A673 (cell line): ENCODE measurements at regions not wholly inside any gene's neighbourhood (a gene's known extent, or its start where the extent isn't known, plus 50 kb on each side); places are given as distances from the start of the nearest gene placed in this dataset.

Experiments used
- BruUV-seq: library from RNA; stranded (reverse); fragments of 400-500 nt; replicated peaks from 2 replicates; lab custom pipeline; 2021; lab: Mats Ljungman, UMichigan
- CTCF ChIA-PET: fragments of 300-600 bp; sonication (Branson Sonifier 250); formaldehyde crosslinking; loops from one replicate; lab custom pipeline; 2022; ENCODE audit warnings: antibody characterized with exemption; lab: Charles Lee
- POLR2A ChIA-PET: fragments of 300-600 bp; sonication (Branson Sonifier 250); formaldehyde crosslinking; loops from one replicate; lab custom pipeline; 2022; ENCODE audit warnings: antibody characterized with exemption; ENCODE audit not compliant: low non-redundant PET; lab: Charles Lee
- DNase-seq: peaks from one replicate; pipeline ENCODE4 v3.0.0-alpha.2; 2015; ENCODE audit warnings: low spot score
- H3K27ac ChIP-seq: fragments of 200-600 bp; sonication (generic); 2 replicates; pipeline ENCODE4 v1.5.1; 2016; ENCODE audit warnings: mixed run types, low read depth, mild to moderate bottlenecking, mixed read lengths, antibody characterized with exemption, low read length; ENCODE audit not compliant: poor library complexity, severe bottlenecking
- H3K27me3 ChIP-seq: fragments of 200-600 bp; sonication (generic); replicated peaks from 2 replicates; pipeline ENCODE4 v1.6.1; 2017; ENCODE audit warnings: mixed run types, low read depth, mild to moderate bottlenecking, mixed read lengths, antibody characterized with exemption, low read length; ENCODE audit not compliant: insufficient read depth, poor library complexity
- H3K36me3 ChIP-seq: fragments of 200-600 bp; sonication (generic); 2 replicates; pipeline ENCODE4 v1.6.1; 2016; ENCODE audit warnings: mixed run types, mild to moderate bottlenecking, mixed read lengths, antibody characterized with exemption, low read length; ENCODE audit not compliant: insufficient read depth, poor library complexity, severe bottlenecking
- H3K4me1 ChIP-seq: fragments of 200-600 bp; sonication (generic); 2 replicates; pipeline ENCODE4 v1.6.1; 2017; ENCODE audit warnings: mixed run types, mild to moderate bottlenecking, mixed read lengths, antibody characterized with exemption, low read length; ENCODE audit not compliant: insufficient read depth, poor library complexity, severe bottlenecking
- H3K4me3 ChIP-seq: fragments of 200-600 bp; sonication (generic); 2 replicates; pipeline ENCODE4 v1.5.1; 2016; ENCODE audit warnings: low read depth, mixed run types, mild to moderate bottlenecking, mixed read lengths, low read length; ENCODE audit not compliant: poor library complexity, severe bottlenecking
- H3K9me3 ChIP-seq: fragments of 200-600 bp; sonication (generic); 2 replicates; pipeline ENCODE4 v1.6.1; 2016; ENCODE audit warnings: mixed run types, low read depth, mild to moderate bottlenecking, mixed read lengths, antibody characterized with exemption, low read length; ENCODE audit not compliant: poor library complexity, severe bottlenecking
- CTCF ChIP-seq: fragments of 300-800, 200-600 bp; sonication (generic); conservative IDR thresholded peaks from 2 replicates; pipeline ENCODE4 v1.5.1; 2017; ENCODE audit warnings: low read depth, mild to moderate bottlenecking, antibody characterized with exemption, low read length, moderate library complexity, mixed read lengths
- EZH2 ChIP-seq: fragments of 200-600 bp; sonication (generic); IDR thresholded peaks from 2 replicates; pipeline ENCODE4 v1.6.1; 2017; ENCODE audit warnings: borderline replicate concordance, low read depth, mild to moderate bottlenecking, mixed read lengths, antibody characterized with exemption, low read length; ENCODE audit not compliant: poor library complexity, severe bottlenecking
- intact Hi-C: fragments of 100-400 bp; cut with micrococcal nuclease; formaldehyde crosslinking; loops from one replicate; pipeline ENCODE4 v1.10.0; 2022; ENCODE audit not compliant: unreplicated experiment

GRCh38 chr4:81605271-81605670 is 133.6 kb upstream of the RASGEF1B start:
- no peaks in the 10 kb centered on the region for H3K27me3 ChIP-seq
- ChIA-PET POLR2A (no interaction called here), CTCF (no interaction called here)
- BruUV-seq = no TSS peak
- no peak for DNase-seq
- H3K4me1 ChIP-seq = no peaks in the 10 kb centered on the region
- intact Hi-C loops = no loop called here
- no peak for TF ChIP-seq EZH2
- no peak for TF ChIP-seq CTCF
- no peaks in the 10 kb centered on the region for H3K9me3 ChIP-seq
- no peak overlapping the region for H3K27ac ChIP-seq
- no peak overlapping the region for H3K4me3 ChIP-seq
- H3K36me3 ChIP-seq = no peaks in the 10 kb centered on the region

- ChIA-PET POLR2A (no interaction called here), CTCF (no interaction called here)
- Histone ChIP-seq H3K36me3 (no peaks in the 10 kb centered on the region), H3K4me3 (no peak overlapping the region), H3K27me3 (no peaks in the 10 kb centered on the region), H3K27ac (no peak overlapping the region), H3K4me1 (no peaks in the 10 kb centered on the region), H3K9me3 (no peaks in the 10 kb centered on the region)
- intact Hi-C loops = no loop called here
- TF ChIP-seq CTCF = no peak
- TF ChIP-seq EZH2 = no peak
- no TSS peak for BruUV-seq
- DNase-seq = no peak
Observed at GRCh38 chr4:81604683-81605218, 133.0 kb upstream of the RASGEF1B start.

GRCh38 chr4:81602854-81603253 is 131.1 kb upstream of the RASGEF1B start:
- TF ChIP-seq CTCF (no peak), EZH2 (no peak)
- CTCF ChIA-PET = no interaction called here
- POLR2A ChIA-PET = no interaction called here
- intact Hi-C loops = no loop called here
- no peaks in the 10 kb centered on the region for H3K9me3 ChIP-seq
- H3K4me3 ChIP-seq = no peak overlapping the region
- no peaks in the 10 kb centered on the region for H3K4me1 ChIP-seq
- no TSS peak for BruUV-seq
- H3K36me3 ChIP-seq = no peaks in the 10 kb centered on the region
- no peaks in the 10 kb centered on the region for H3K27me3 ChIP-seq
- no peak overlapping the region for H3K27ac ChIP-seq
- no peak for DNase-seq
